T-helper 17 cell (primary cell): ENCODE measurements at regions not wholly inside any gene's neighbourhood (a gene's known extent, or its start where the extent isn't known, plus 50 kb on each side); places are given as distances from the start of the nearest gene placed in this dataset.
"Not testable (repeated sequence)": the region's sequence is repeated elsewhere in the genome, so short reads cannot be mapped to it uniquely, and the experiment has no call there.

Source experiments
- ATAC-seq: fragments of 150-1000 bp; cut with Tn5 transposase; 2 replicates; pipeline ENCODE4 v1.10.0; 2021; ENCODE audit warnings: mild to moderate bottlenecking, moderate library complexity
- DNase-seq, 3 donors: peaks; one replicate each; pipeline versions ENCODE4 v3.0.0 to v3.0.0-alpha.2; 2020 to 2021
- H3K9me3 ChIP-seq: one replicate; pipeline ENCODE4 v1.7.0; 2013; ENCODE audit warnings: low read length, mild to moderate bottlenecking; ENCODE audit not compliant: control insufficient read depth, poor library complexity, severe bottlenecking
- H3K27ac Mint-ChIP-seq: one replicate; pipeline ENCODE4 v1.8.0; 2022; ENCODE audit warnings: mild to moderate bottlenecking, moderate library complexity, mixed read lengths
- H3K27me3 Mint-ChIP-seq: one replicate; pipeline ENCODE4 v1.8.0; 2022; ENCODE audit warnings: mixed read lengths
- H3K36me3 Mint-ChIP-seq: one replicate; pipeline ENCODE4 v1.8.0; 2022; ENCODE audit warnings: low read depth, mixed read lengths
- H3K4me1 Mint-ChIP-seq: one replicate; pipeline ENCODE4 v1.8.0; 2022; ENCODE audit warnings: mild to moderate bottlenecking, mixed read lengths
- H3K4me3 Mint-ChIP-seq: one replicate; pipeline ENCODE4 v1.8.0; 2022; ENCODE audit warnings: mild to moderate bottlenecking, moderate library complexity, mixed read lengths

GRCh38 chr11:98728421-98728820, 292.3 kb upstream of the CNTN5 start:
- ATAC-seq, result no peak

GRCh38 chr11:98729118-98729517, 291.6 kb upstream of the CNTN5 start:
- Mint-ChIP-seq H3K4me3 (no peak overlapping the region), H3K27ac (no peak overlapping the region), H3K36me3 (no peaks in the 10 kb centered on the region), H3K4me1 (no peaks in the 10 kb centered on the region), H3K27me3 (no peaks in the 10 kb centered on the region)
- no peak for ATAC-seq
- no peak for DNase-seq
- H3K9me3 ChIP-seq, result peaks cover 1% of the 10 kb centered on the region

More at GRCh38 chr11:98728421-98728820, 292.3 kb upstream of the CNTN5 start:
- DNase-seq, result no peak
- Mint-ChIP-seq H3K4me1 (no peaks in the 10 kb centered on the region), H3K27ac (no peak overlapping the region), H3K27me3 (no peaks in the 10 kb centered on the region), H3K4me3 (no peak overlapping the region), H3K36me3 (no peaks in the 10 kb centered on the region)
- no peaks in the 10 kb centered on the region for H3K9me3 ChIP-seq

GRCh38 chr11:98732947-98733346, 287.8 kb upstream of the CNTN5 start:
- H3K9me3 ChIP-seq, result peaks cover 10% of the 10 kb centered on the region
- Mint-ChIP-seq H3K27me3 (no peaks in the 10 kb centered on the region), H3K27ac (no peak overlapping the region), H3K4me3 (no peak overlapping the region), H3K36me3 (no peaks in the 10 kb centered on the region), H3K4me1 (no peaks in the 10 kb centered on the region)
- DNase-seq (no peak), ATAC-seq (no peak)

GRCh38 chr11:98733378-98733777, 287.4 kb upstream of the CNTN5 start:
- ATAC-seq, H3K27me3 Mint-ChIP-seq, DNase-seq, H3K4me1 Mint-ChIP-seq, H3K9me3 ChIP-seq, H3K4me3 Mint-ChIP-seq, H3K36me3 Mint-ChIP-seq, H3K27ac Mint-ChIP-seq: not testable (repeated sequence)

GRCh38 chr11:98734686-98735085, 286.1 kb upstream of the CNTN5 start:
- H3K4me1 Mint-ChIP-seq, result no peaks in the 10 kb centered on the region
- peaks cover 10% of the 10 kb centered on the region for H3K9me3 ChIP-seq
- DNase-seq (no peak), ATAC-seq (no peak)
- H3K27me3 Mint-ChIP-seq, result no peaks in the 10 kb centered on the region
- no peak overlapping the region for H3K4me3 Mint-ChIP-seq
- H3K36me3 Mint-ChIP-seq, result no peaks in the 10 kb centered on the region
- H3K27ac Mint-ChIP-seq, result no peak overlapping the region

GRCh38 chr11:98736833-98737232, 283.9 kb upstream of the CNTN5 start:
- H3K27ac Mint-ChIP-seq, result no peak overlapping the region
- no peak overlapping the region for H3K4me3 Mint-ChIP-seq
- ATAC-seq (no peak), DNase-seq (no peak)
- no peaks in the 10 kb centered on the region for H3K4me1 Mint-ChIP-seq
- H3K36me3 Mint-ChIP-seq, result no peaks in the 10 kb centered on the region
- no peaks in the 10 kb centered on the region for H3K27me3 Mint-ChIP-seq
- H3K9me3 ChIP-seq, result peaks cover 10% of the 10 kb centered on the region

- H3K4me1 Mint-ChIP-seq, result no peaks in the 10 kb centered on the region
- H3K27me3 Mint-ChIP-seq, result no peaks in the 10 kb centered on the region
- no peak for DNase-seq
- H3K4me3 Mint-ChIP-seq, result no peak overlapping the region
- peaks cover 4% of the 10 kb centered on the region for H3K9me3 ChIP-seq
- no peaks in the 10 kb centered on the region for H3K36me3 Mint-ChIP-seq
- no peak overlapping the region for H3K27ac Mint-ChIP-seq
- ATAC-seq, result no peak
Measured at GRCh38 chr11:98740321-98740720, 280.4 kb upstream of the CNTN5 start.

GRCh38 chr11:98763446-98763845, 257.3 kb upstream of the CNTN5 start:
- not testable (repeated sequence) for H3K4me3 Mint-ChIP-seq, H3K27me3 Mint-ChIP-seq, DNase-seq, H3K9me3 ChIP-seq, H3K4me1 Mint-ChIP-seq, ATAC-seq, H3K36me3 Mint-ChIP-seq, H3K27ac Mint-ChIP-seq

- ATAC-seq (no peak), DNase-seq (no peak)
- no peaks in the 10 kb centered on the region for H3K36me3 Mint-ChIP-seq
- no peak overlapping the region for H3K4me3 Mint-ChIP-seq
- H3K9me3 ChIP-seq, result no peaks in the 10 kb centered on the region
- H3K27me3 Mint-ChIP-seq, result no peaks in the 10 kb centered on the region
- H3K4me1 Mint-ChIP-seq, result no peaks in the 10 kb centered on the region
- no peak overlapping the region for H3K27ac Mint-ChIP-seq
Measured at GRCh38 chr11:98766903-98767302, 253.8 kb upstream of the CNTN5 start.

- H3K36me3 Mint-ChIP-seq, H3K4me3 Mint-ChIP-seq, DNase-seq, H3K27me3 Mint-ChIP-seq, H3K4me1 Mint-ChIP-seq, ATAC-seq, H3K9me3 ChIP-seq, H3K27ac Mint-ChIP-seq: not testable (repeated sequence)
Measured at GRCh38 chr11:98770046-98770445, 250.7 kb upstream of the CNTN5 start.

GRCh38 chr11:98771791-98772190, 249.0 kb upstream of the CNTN5 start:
- Mint-ChIP-seq H3K4me1 (no peaks in the 10 kb centered on the region), H3K27me3 (no peaks in the 10 kb centered on the region), H3K27ac (no peak overlapping the region), H3K36me3 (no peaks in the 10 kb centered on the region), H3K4me3 (no peak overlapping the region)
- DNase-seq (no peak), ATAC-seq (no peak)
- no peaks in the 10 kb centered on the region for H3K9me3 ChIP-seq

GRCh38 chr11:98772893-98773292, 247.9 kb upstream of the CNTN5 start:
- ATAC-seq (no peak), DNase-seq (no peak)
- no peak overlapping the region for H3K4me3 Mint-ChIP-seq
- no peaks in the 10 kb centered on the region for H3K36me3 Mint-ChIP-seq
- H3K9me3 ChIP-seq, result no peaks in the 10 kb centered on the region
- H3K27me3 Mint-ChIP-seq, result no peaks in the 10 kb centered on the region
- no peak overlapping the region for H3K27ac Mint-ChIP-seq
- no peaks in the 10 kb centered on the region for H3K4me1 Mint-ChIP-seq

- Mint-ChIP-seq H3K4me1 (no peaks in the 10 kb centered on the region), H3K27ac (no peak overlapping the region), H3K4me3 (no peak overlapping the region), H3K36me3 (no peaks in the 10 kb centered on the region), H3K27me3 (no peaks in the 10 kb centered on the region)
- DNase-seq, result no peak
- H3K9me3 ChIP-seq, result no peaks in the 10 kb centered on the region
- no peak for ATAC-seq
Measured at GRCh38 chr11:98793276-98793675, 227.5 kb upstream of the CNTN5 start.

- Mint-ChIP-seq H3K27me3 (no peaks in the 10 kb centered on the region), H3K36me3 (no peaks in the 10 kb centered on the region), H3K4me1 (no peaks in the 10 kb centered on the region), H3K4me3 (no peak overlapping the region), H3K27ac (no peak overlapping the region)
- DNase-seq, result no peak
- ATAC-seq, result no peak
- no peaks in the 10 kb centered on the region for H3K9me3 ChIP-seq
Measured at GRCh38 chr11:98798333-98798732, 222.4 kb upstream of the CNTN5 start.

GRCh38 chr11:98800696-98801095, 220.1 kb upstream of the CNTN5 start:
- Mint-ChIP-seq H3K4me1 (no peaks in the 10 kb centered on the region), H3K4me3 (no peak overlapping the region), H3K36me3 (no peaks in the 10 kb centered on the region), H3K27me3 (no peaks in the 10 kb centered on the region), H3K27ac (no peak overlapping the region)
- DNase-seq (no peak), ATAC-seq (no peak)
- H3K9me3 ChIP-seq, result no peaks in the 10 kb centered on the region
